Endothelial cell of umbilical vein (primary cell): ENCODE measurements at regions not wholly inside any gene's neighbourhood (a gene's known extent, or its start where the extent isn't known, plus 50 kb on each side); places are given as distances from the start of the nearest gene placed in this dataset.

Experiments
- BruUV-seq: library from RNA; stranded (reverse); fragments of 400-500 nt; replicated peaks from 2 replicates; lab custom pipeline; 2021; lab: Mats Ljungman, UMichigan
- CTCF ChIA-PET: fragments of 300-600, 350-600 bp; sonication (Branson Sonifier 250); formaldehyde crosslinking; loops from one replicate; lab custom pipeline; 2021; ENCODE audit warnings: antibody characterized with exemption, inconsistent platforms; lab: Charles Lee
- POLR2A ChIA-PET: fragments of 300-600, 350-600 bp; sonication (Branson Sonifier 250); formaldehyde crosslinking; loops from one replicate; lab custom pipeline; 2021; ENCODE audit warnings: antibody characterized with exemption, inconsistent platforms; lab: Charles Lee
- DNase-seq: peaks from one replicate; pipeline ENCODE4 v3.0.0-alpha.2; 2011; ENCODE audit warnings: low read depth, low spot score
- FAIRE-seq: peaks from 2 replicates; lab custom pipeline; 2011; peaks lifted over from hg19 to GRCh38; lab: Jason Lieb, UNC
- H2AFZ ChIP-seq: 2 replicates; pipeline ENCODE4 v1.6.0; 2012; ENCODE audit warnings: low read depth, low read length, control low read depth, inconsistent platforms
- H3K27ac ChIP-seq: 2 replicates; pipeline ENCODE4 v1.5.1; 2011; ENCODE audit warnings: low read depth, mild to moderate bottlenecking, control low read depth, low read length, moderate library complexity; ENCODE audit not compliant: insufficient read depth
- H3K27me3 ChIP-seq, 2 experiments: 2 replicates each; pipeline versions ENCODE4 v1.6.0 to v1.6.1; 2011; ENCODE audit warnings: low read length in 2 of 2, mixed read lengths in 1 of 2; ENCODE audit not compliant: control insufficient read depth in 2 of 2, insufficient read depth in 2 of 2
- H3K36me3 ChIP-seq, 2 experiments: 2 replicates in 1 of 2; 3 replicates in 1 of 2; pipeline ENCODE4 v1.5.1; 2011; ENCODE audit warnings: low read length in 2 of 2, mild to moderate bottlenecking in 1 of 2, moderate library complexity in 1 of 2; ENCODE audit not compliant: control insufficient read depth in 2 of 2, insufficient read depth in 2 of 2; ENCODE audit errors: extremely low read depth in 1 of 2
- H3K4me1 ChIP-seq: 3 replicates; pipeline ENCODE4 v1.5.1; 2011; ENCODE audit warnings: mild to moderate bottlenecking, low read length; ENCODE audit not compliant: control insufficient read depth, insufficient read depth; ENCODE audit errors: extremely low read depth
- H3K4me2 ChIP-seq: 2 replicates; pipeline ENCODE4 v1.6.1; 2011; ENCODE audit warnings: low read length, control low read depth, mixed read lengths; ENCODE audit not compliant: insufficient read depth
- H3K4me3 ChIP-seq, 3 experiments: fragments of 200-600 bp in 1 of 3; sonication (generic), shearing (Covaris generic) in 1 of 3; replicated peaks in 1 of 3; 2 replicates each; pipeline ENCODE4 v1.5.1; 2011 to 2016; ENCODE audit warnings: control low read depth in 3 of 3, low read length in 3 of 3, mild to moderate bottlenecking in 2 of 3, inconsistent platforms in 1 of 3, low read depth in 1 of 3, moderate library complexity in 1 of 3; ENCODE audit not compliant: insufficient read depth in 1 of 3
- H3K79me2 ChIP-seq: 2 replicates; pipeline ENCODE4 v1.6.0; 2012; ENCODE audit warnings: low read length, inconsistent platforms; ENCODE audit not compliant: control insufficient read depth, insufficient read depth
- H3K9ac ChIP-seq: replicated peaks from 2 replicates; pipeline ENCODE3; 2011; ENCODE audit warnings: low read length, control low read depth; ENCODE audit not compliant: insufficient read depth; ENCODE audit errors: extremely low read depth
- H3K9me1 ChIP-seq: replicated peaks from 3 replicates; pipeline ENCODE4 v1.6.0; 2011; ENCODE audit warnings: mild to moderate bottlenecking, low read length; ENCODE audit not compliant: control insufficient read depth, insufficient read depth; ENCODE audit errors: extremely low read depth
- H3K9me3 ChIP-seq: replicated peaks from 2 replicates; pipeline ENCODE4 v1.5.1; 2012; ENCODE audit warnings: low read length, inconsistent platforms; ENCODE audit not compliant: control insufficient read depth, insufficient read depth
- H4K20me1 ChIP-seq: replicated peaks from 2 replicates; pipeline ENCODE3; 2011; ENCODE audit warnings: mild to moderate bottlenecking, low read length; ENCODE audit not compliant: control insufficient read depth, insufficient read depth; ENCODE audit errors: extremely low read depth
- EZH2 ChIP-seq: IDR thresholded peaks from 2 replicates; pipeline ENCODE4 v1.6.1; 2012; ENCODE audit warnings: borderline replicate concordance, low read depth, mild to moderate bottlenecking, moderate library complexity, low read length, inconsistent platforms; ENCODE audit not compliant: severe bottlenecking
- FOS ChIP-seq: IDR thresholded peaks from 2 replicates; pipeline ENCODE4 v1.6.1; 2011; ENCODE audit warnings: mild to moderate bottlenecking, low read length, moderate library complexity, borderline replicate concordance; ENCODE audit not compliant: insufficient read depth
- GATA2 ChIP-seq: IDR thresholded peaks from 2 replicates; pipeline ENCODE4 v1.7.0; 2011; ENCODE audit warnings: low read depth, mild to moderate bottlenecking, moderate library complexity, mixed read lengths, low read length; ENCODE audit not compliant: insufficient read length, insufficient read depth
- JUN ChIP-seq: IDR thresholded peaks from 2 replicates; pipeline ENCODE4 v1.6.1; 2011; ENCODE audit warnings: borderline replicate concordance, low read depth; ENCODE audit not compliant: insufficient read length, insufficient read depth
- MYC ChIP-seq: IDR thresholded peaks from one replicate; pipeline ENCODE4 v1.6.1; 2011; ENCODE audit warnings: mild to moderate bottlenecking, low read depth, low read length
- POLR2A ChIP-seq: IDR thresholded peaks from 2 replicates; pipeline ENCODE4 v1.6.1; 2012; ENCODE audit warnings: low read depth, mild to moderate bottlenecking, control low read depth, low read length
- POLR2AphosphoS5 ChIP-seq: IDR thresholded peaks from 2 replicates; pipeline ENCODE4 v1.6.1; 2012; ENCODE audit warnings: low read depth, mild to moderate bottlenecking, control low read depth, low read length, moderate library complexity; ENCODE audit not compliant: insufficient read depth
- dilution Hi-C: fragments of 300-500 bp; cut with MboI; formaldehyde crosslinking; loops from one replicate; pipeline ENCODE4 v1.15.0; 2019; ENCODE audit warnings: low sequenced_read_pairs; ENCODE audit not compliant: extremely low pct_ligation_motif_present
- intact Hi-C: fragments of 100-400 bp; cut with micrococcal nuclease; formaldehyde crosslinking; loops from one replicate; pipeline ENCODE4 v1.10.0; 2022
- TF ChIP-seq, protein P1 (sequence below): IDR thresholded peaks from 2 replicates; pipeline ENCODE4 v1.6.1; 2011; ENCODE audit not compliant: insufficient read depth, insufficient read length
- TF ChIP-seq, protein P2 (sequence below), 2 donors: IDR thresholded peaks; 1 replicate in 1 of 2; 2 replicates in 1 of 2; pipeline ENCODE4 v1.5.1; 2011; ENCODE audit warnings: low read length in 2 of 2, mild to moderate bottlenecking in 2 of 2, moderate library complexity in 2 of 2, control low read depth in 1 of 2, inconsistent platforms in 1 of 2, low read depth in 1 of 2; ENCODE audit not compliant: insufficient read depth in 1 of 2; ENCODE audit errors: extremely low read depth in 1 of 2

DNA sequence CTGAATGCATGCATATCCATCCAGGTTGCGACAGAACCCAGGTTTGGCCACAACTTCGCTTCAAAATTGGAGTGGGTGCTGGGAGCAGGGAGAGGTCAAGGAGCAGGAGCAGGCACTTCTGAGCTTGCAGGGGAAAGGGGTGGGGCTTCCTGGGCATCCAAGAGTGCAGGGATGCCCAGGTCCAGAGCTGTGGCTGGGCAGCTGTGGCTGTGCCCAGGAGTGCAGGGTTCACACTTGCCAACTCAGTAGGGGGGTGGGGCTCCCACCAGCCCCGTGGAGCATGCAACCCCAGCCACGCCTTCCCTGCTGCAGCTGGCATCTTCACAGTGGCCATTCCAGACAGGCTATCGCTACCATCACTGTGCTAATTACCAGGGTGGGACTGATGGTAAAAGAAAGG, 115.3 kb upstream of the MTNR1B start:
- Histone ChIP-seq H3K9me1 (no peaks in the 10 kb centered on the region), H3K4me1 (no peaks in the 10 kb centered on the region), H3K4me3 (no peak overlapping the region), H3K79me2 (no peaks in the 10 kb centered on the region), H3K27ac (no peak overlapping the region), H3K9ac (no peak overlapping the region), H4K20me1 (no peaks in the 10 kb centered on the region), H3K4me2 (no peak overlapping the region), H3K27me3 (no peaks in the 10 kb centered on the region), H2AFZ (no peak overlapping the region), H3K36me3 (no peaks in the 10 kb centered on the region), H3K9me3 (no peaks in the 10 kb centered on the region)
- ChIA-PET POLR2A (no interaction called here), CTCF (no interaction called here)
- TF ChIP-seq GATA2, result no peak
- no peak for TF ChIP-seq EZH2
- TF ChIP-seq POLR2AphosphoS5, result no peak
- TF ChIP-seq, protein P1, sequence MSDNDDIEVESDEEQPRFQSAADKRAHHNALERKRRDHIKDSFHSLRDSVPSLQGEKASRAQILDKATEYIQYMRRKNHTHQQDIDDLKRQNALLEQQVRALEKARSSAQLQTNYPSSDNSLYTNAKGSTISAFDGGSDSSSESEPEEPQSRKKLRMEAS, result no peak
- no peak for TF ChIP-seq FOS
- no peak for TF ChIP-seq JUN
- TF ChIP-seq, protein P2, sequence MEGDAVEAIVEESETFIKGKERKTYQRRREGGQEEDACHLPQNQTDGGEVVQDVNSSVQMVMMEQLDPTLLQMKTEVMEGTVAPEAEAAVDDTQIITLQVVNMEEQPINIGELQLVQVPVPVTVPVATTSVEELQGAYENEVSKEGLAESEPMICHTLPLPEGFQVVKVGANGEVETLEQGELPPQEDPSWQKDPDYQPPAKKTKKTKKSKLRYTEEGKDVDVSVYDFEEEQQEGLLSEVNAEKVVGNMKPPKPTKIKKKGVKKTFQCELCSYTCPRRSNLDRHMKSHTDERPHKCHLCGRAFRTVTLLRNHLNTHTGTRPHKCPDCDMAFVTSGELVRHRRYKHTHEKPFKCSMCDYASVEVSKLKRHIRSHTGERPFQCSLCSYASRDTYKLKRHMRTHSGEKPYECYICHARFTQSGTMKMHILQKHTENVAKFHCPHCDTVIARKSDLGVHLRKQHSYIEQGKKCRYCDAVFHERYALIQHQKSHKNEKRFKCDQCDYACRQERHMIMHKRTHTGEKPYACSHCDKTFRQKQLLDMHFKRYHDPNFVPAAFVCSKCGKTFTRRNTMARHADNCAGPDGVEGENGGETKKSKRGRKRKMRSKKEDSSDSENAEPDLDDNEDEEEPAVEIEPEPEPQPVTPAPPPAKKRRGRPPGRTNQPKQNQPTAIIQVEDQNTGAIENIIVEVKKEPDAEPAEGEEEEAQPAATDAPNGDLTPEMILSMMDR (IDR thresholded peaks at IDR 0.05; ENCODE audit: extremely low read depth in 1 of 2, insufficient read depth in 1 of 2, low read depth in 1 of 2, low read length in 2 of 2), result no peak
- TF ChIP-seq MYC, result no peak
- no peak for TF ChIP-seq POLR2A
- FAIRE-seq (no peak), DNase-seq (no peak)
- BruUV-seq, result no TSS peak
- dilution Hi-C loops (no loop called here), intact Hi-C loops (no loop called here)
